ENCODE measurements at regions not wholly inside any gene's neighbourhood (a gene's known extent, or its start where the extent isn't known, plus 50 kb on each side); places are given as distances from the start of the nearest gene placed in this dataset.
A peak's percentile ranks its signal among the peaks of the same experiment; 100 is the strongest.
"Not testable (repeated sequence)": the region's sequence is repeated elsewhere in the genome, so short reads cannot be mapped to it uniquely, and the experiment has no call there.

- no peak for DNase-seq (ENCODE audit: low read depth in 3 of 3)
Measured at GRCh38 chr13:42398533-42398932, 126.6 kb downstream of the AKAP11 start.

DNA sequence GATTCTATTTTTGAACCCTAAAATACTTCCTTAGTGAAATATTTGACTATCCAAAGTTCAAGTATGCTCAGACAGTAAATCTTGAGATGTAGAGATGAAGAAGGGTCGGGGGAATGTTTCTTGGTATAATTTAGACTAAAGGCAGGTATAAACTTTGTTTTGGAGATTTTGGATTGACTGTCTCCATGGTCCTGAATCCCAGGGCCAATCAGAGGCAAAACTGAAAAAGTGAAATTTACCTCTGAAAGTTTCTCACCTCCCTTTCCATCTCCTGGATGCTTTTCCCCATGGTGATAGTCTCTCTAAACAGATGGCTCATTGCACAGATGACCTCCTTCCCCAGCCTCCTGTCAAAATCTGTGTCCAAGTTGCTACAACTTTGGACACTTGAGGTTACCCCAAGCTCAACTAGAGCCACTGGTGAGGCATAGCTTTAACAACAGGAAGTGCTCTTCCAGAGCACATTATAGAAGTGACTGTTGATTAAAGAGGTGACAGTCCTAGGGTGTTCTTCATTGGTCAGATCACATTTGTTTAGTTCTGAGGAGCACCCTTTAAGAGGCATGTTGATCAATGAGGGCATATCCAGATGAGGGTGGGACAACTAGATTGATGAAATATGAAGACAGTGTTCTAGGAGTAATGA is 128.4 kb downstream of the AKAP11 start:
- no peak for DNase-seq (ENCODE audit: low read depth in 3 of 3)

- DNase-seq (ENCODE audit: low read depth in 3 of 3) = no peak
Measured at GRCh38 chr13:42401376-42401775, 129.4 kb downstream of the AKAP11 start.

GRCh38 chr13:42405665-42406390 is 133.9 kb downstream of the AKAP11 start:
- DNase-seq (ENCODE audit: low read depth in 3 of 3) = peak; percentile 48 to 64 (median 59)

GRCh38 chr13:42409075-42409474 is 137.1 kb downstream of the AKAP11 start:
- no peak for DNase-seq (ENCODE audit: low read depth in 3 of 3)

DNA sequence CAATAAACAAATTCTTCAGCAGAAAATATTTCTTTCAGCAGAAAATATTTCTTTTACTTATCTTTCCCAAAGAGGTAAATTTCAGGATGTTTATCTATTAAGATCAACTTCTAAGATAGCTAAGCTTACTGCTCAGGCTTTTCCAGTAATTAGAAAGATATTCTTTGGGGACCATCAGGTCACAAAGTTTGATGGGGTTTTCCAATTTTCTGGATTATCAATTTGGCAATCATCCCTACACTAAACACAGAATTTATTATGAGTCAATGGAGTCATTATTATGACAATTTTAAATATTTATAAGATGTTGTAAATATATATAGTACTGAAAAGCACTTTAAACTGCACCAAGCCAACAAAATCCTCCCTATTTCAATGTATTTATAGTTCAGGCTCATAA is 137.6 kb downstream of the AKAP11 start:
- DNase-seq (ENCODE audit: low read depth in 3 of 3) = no peak

DNA sequence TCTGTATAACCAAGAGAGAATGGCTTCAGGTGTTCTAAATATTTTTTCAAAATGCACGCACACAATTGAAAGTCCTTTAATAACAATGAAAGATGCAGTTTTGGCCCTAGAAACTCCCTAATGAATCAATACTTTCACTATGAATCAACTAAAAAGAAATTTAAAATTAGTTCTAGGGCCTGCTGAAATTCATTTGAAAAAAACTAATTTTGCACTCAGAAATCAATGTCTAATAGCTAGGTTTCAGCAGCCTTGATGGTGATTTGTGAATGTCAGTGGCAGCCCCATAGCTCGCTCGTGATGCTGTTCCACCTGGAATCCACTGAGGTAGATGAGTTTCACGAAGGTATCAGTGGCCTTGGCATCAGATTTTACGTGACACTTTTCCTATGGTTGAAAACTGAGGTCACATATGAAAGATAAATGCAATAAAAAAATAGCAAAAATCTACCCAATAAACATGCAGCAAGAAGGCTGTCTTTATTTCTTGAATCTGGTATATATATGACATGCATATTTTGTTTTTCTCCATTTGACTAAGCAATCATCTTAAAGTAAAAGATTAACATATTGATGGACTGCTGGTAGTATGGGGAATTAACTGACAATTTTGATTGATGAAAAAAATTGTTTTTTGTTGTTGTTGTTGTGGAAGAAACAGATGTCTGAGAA is 141.0 kb downstream of the AKAP11 start:
- no peak for DNase-seq (ENCODE audit: low read depth in 3 of 3)

GRCh38 chr13:42413484-42413815 is 141.5 kb downstream of the AKAP11 start:
- DNase-seq (ENCODE audit: low read depth in 3 of 3) = no peak

- no peak for DNase-seq (ENCODE audit: low read depth in 3 of 3)
Measured at GRCh38 chr13:42417626-42418025, 145.7 kb downstream of the AKAP11 start.

- no peak for DNase-seq (ENCODE audit: low read depth in 3 of 3)
Measured at GRCh38 chr13:42418184-42418583, 146.2 kb downstream of the AKAP11 start.

- DNase-seq (ENCODE audit: low read depth in 3 of 3) = peak in 1 of 3 experiments; percentile 67
Measured at GRCh38 chr13:42420304-42420703, 148.4 kb downstream of the AKAP11 start.

DNA sequence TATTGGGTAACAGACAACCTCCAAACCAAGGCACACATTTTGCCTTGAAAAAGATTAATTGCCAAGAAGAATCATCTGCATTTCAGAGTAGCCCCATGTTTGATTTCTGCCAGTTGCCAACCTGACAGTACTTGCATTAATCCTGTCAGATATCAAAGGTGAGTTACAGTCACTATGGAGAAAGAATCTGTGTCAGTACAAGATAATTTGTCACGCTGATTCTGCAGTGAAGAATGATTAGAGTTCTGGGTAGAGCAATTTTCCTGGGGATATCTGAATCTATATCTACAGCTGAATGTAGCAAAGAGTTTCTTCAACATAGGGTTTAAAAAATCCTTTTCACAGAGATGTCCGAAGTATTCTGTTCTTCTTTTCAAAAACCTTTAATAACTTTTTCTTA is 150.7 kb downstream of the AKAP11 start:
- DNase-seq (ENCODE audit: low read depth in 3 of 3) = no peak

GRCh38 chr13:42424182-42424581 is 149.8 kb upstream of the TNFSF11 start:
- no peak for DNase-seq (ENCODE audit: low read depth in 3 of 3)

DNA sequence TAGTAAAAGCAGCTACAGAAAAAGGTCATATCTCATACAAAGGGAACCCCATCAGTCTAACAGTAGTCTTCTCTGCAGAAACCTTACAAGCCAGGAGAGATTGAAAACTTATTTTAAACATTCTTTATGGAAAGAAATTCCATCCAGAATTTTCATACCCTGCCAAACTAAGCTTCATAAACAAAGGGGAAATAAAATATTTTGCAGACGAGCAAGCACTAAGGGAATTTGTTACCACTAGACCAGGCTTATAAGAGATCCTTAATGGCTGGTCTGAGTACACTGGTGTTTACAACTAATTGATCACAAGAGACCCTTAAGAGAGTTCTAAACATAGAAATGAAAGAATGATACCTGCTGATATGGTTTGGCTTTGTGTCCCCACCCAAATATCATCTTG is 128.6 kb upstream of the TNFSF11 start:
- no peak for DNase-seq (ENCODE audit: low read depth in 3 of 3)

DNA sequence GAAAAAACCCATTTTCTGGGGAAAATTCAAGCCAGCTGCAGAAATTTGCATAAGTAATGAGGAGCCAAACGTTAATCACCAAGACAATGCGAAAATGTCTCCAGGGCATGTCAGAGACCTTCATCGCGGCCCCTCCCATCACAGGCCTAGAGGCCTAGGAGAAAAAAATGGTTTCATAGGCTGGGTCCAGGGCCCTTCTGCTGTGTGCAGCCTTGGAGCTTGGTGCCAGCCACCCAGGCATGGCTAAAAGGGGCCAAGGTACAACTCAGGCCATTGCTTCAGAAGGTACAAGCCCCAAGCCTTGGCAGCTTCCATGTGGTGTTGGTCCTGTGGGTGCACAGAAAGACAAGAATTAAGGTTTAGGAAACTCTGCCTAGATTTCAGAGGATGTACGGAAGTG is 127.4 kb upstream of the TNFSF11 start:
- not testable (repeated sequence) for DNase-seq (ENCODE audit: low read depth in 3 of 3)

DNA sequence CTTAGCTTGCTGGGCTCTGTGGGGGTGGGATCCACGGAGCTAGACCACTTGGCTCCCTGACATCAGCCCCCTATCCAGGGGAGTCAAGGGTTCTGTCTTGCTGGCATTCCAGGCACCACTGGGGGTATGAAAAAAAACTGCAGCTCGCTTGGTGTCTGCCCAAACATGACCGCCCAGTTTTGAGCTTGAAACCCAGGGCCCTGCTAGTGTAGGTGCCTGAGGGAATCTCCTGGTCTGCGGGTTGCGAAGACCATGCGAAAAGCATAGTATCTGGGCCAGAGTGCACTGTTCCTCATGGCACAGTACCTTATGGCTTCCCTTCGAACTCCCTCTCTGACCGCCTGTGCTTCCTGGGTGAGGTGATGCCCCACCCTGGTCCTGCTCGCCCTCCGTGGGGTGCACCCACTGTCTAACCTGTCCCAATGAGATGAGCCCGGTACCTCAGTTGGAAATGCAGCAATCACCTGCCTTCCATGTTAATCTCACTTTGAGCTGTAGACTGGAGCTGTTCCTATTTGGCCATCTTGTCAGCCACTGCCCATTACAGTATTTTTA is 120.8 kb upstream of the TNFSF11 start:
- DNase-seq (ENCODE audit: low read depth in 3 of 3) = no peak

DNA sequence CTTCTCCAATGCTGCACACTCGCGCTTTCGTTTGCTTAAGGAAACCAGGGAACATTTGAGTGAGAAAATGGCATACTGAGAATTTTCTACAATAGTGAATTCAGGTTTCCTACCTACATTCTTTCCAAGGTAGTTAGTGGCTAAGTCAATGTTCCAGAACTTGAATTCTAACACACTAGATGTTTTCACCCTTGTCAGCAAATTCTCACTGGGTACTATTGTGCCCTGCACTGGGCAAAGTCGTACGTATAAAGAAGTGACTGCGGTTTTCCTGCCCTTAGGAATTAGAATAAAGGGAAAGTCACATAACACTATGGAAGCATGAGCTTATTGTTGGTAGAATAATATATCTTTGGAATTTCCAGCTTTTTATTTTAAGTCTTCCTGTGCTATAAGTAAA is 119.2 kb upstream of the TNFSF11 start:
- no peak for DNase-seq (ENCODE audit: low read depth in 3 of 3)

DNA sequence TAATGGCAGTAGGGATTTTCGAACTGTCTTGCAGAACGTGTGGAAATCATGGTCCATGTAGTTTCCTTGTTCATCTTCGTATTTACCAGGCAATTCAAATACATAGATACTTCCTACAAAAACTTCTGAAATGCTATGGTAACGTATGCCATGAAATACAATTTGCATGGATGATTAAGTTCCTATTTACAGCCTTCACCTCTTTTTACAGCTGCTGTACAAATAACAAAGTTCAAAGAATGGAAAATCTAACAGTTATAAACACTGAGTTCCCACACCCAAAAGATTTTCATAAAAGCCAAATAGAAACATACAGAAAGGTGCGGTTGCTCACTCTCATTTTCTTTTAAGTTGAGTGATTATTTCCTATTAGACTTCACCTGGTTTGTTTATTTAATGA is 115.8 kb upstream of the TNFSF11 start:
- DNase-seq (ENCODE audit: low read depth in 3 of 3) = no peak

GRCh38 chr13:42466123-42466522 is 107.8 kb upstream of the TNFSF11 start:
- DNase-seq (ENCODE audit: low read depth in 3 of 3) = no peak

DNA sequence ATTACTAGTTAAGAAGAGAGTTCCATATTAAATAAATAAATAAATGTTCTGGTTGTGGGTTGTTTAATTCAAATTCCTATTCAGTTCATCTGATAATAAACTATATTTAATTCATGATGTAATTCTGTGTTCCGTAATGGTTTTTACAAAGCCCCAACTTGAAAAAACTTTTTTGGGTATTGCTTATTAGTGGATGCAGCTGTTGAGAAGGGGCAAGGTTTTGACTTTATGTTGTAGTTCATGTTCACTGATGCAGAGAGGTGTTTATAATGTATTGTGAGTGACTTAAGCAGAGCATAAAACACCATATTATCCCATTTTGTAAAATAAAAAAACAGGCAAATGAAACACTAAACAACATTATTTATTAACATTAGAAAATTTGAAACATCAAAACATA is 107.3 kb upstream of the TNFSF11 start:
- no peak for DNase-seq (ENCODE audit: low read depth in 3 of 3)

DNA sequence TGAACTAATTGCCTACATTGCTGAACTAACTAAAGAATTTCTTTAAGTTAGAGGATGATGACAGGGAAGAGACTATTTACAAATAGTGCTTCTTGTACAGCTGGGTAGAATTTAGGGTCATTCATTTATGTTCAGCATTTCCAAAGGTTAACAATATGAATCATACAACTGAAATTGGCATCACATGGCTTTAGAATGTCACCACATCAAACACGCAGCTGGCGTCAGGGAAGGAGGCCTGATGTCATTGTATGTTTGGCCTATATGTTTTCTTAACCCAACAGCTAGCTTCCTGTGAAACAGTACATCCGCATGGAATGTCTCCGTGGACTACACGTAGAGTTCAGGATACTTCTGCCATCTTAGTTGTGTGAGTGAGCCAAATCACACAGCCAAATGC is 99.0 kb upstream of the TNFSF11 start:
- DNase-seq (ENCODE audit: low read depth in 3 of 3) = peak in 1 of 3 experiments; percentile 33

GRCh38 chr13:42477596-42478190 is 96.3 kb upstream of the TNFSF11 start:
- no peak for DNase-seq (ENCODE audit: low read depth in 3 of 3)
